ENCODE measurements at regions not wholly inside any gene's neighbourhood (a gene's known extent, or its start where the extent isn't known, plus 50 kb on each side); places are given as distances from the start of the nearest gene placed in this dataset.

DNA sequence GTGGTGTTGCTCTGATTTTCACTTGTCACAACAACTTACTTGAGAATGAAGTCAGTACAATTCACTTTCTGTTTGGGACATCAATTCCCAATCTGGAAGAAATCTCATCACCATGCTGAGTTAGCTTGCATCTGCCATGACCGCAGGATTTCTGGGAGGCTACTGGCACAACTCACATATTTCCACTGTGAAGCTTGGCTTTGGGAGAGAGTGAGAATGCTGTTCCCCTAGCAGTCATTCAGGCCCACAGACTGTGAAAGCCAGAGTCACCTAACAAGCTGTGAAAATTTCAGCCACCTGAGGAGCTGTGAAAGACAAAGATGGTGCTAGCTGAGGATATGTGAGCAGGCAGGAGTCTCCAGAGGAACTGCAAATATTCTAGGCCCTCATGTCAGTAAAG is 365.2 kb upstream of the TUSC1 start:
- Histone ChIP-seq H3K27me3 (ENCODE audit: control insufficient read depth in 1 of 2, insufficient read depth in 2 of 2, low read length in 2 of 2) (no peaks in the 10 kb centered on the region), H3K9ac (ENCODE audit: low read length in 2 of 2) (no peak overlapping the region), H3K4me1 (ENCODE audit: control insufficient read depth, insufficient read depth, low read length) (no peaks in the 10 kb centered on the region), H3K36me3 (ENCODE audit: control insufficient read depth in 2 of 2, insufficient read depth in 2 of 2, low read length in 2 of 2) (no peaks in the 10 kb centered on the region), H3K9me3 (ENCODE audit: control insufficient read depth in 2 of 2, low read length in 2 of 2) (no peaks in the 10 kb centered on the region), H3K27ac (ENCODE audit: low read length) (no peak overlapping the region), H3K4me3 (ENCODE audit: low read length in 2 of 2) (no peak overlapping the region)

DNA sequence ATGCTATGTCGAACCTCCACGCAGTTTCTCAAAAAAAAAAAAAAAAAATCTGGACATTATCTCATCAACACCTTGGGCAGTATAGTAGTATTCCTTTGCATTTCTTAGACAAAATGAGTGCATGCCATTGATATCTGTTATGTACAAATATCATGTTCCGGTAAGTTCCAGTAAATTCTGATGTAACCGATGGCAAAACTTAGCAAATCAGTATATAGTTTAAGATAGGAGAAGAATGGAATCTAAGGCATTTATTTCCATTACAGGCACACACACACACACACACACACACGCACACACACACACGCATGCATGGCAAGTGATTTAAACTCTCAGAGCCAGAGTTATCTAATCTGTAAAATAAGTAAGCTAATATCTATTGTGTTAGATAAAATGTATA is 356.5 kb upstream of the TUSC1 start:
- Histone ChIP-seq H3K36me3 (ENCODE audit: control insufficient read depth in 2 of 2, insufficient read depth in 2 of 2, low read length in 2 of 2) (no peaks in the 10 kb centered on the region), H3K4me1 (ENCODE audit: control insufficient read depth, insufficient read depth, low read length) (no peaks in the 10 kb centered on the region), H3K27ac (ENCODE audit: low read length) (no peak overlapping the region), H3K27me3 (ENCODE audit: control insufficient read depth in 1 of 2, insufficient read depth in 2 of 2, low read length in 2 of 2) (no peaks in the 10 kb centered on the region), H3K9ac (ENCODE audit: low read length in 2 of 2) (no peak overlapping the region), H3K9me3 (ENCODE audit: control insufficient read depth in 2 of 2, low read length in 2 of 2) (no peaks in the 10 kb centered on the region), H3K4me3 (ENCODE audit: low read length in 2 of 2) (no peak overlapping the region)

DNA sequence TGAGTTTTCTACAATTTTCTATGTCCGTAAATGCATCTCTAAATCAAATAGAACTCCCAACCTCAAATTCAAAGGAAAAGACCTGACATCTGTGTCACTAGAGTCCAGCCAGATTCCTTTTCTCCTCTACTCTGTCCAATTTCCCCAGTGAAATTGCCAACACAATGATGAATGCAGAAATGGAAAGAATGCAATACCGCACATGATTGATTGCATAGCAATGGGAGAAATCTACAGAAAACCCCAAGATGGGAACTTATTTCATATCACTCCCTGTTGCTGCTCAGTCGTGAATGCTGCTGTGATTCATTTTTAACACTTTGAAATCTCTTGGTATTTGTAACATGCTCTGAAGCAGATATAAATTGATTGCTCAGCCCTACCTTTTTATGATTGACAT is 355.1 kb upstream of the TUSC1 start:
- no peaks in the 10 kb centered on the region for H3K9me3 ChIP-seq (ENCODE audit: control insufficient read depth in 2 of 2, low read length in 2 of 2)
- H3K27ac ChIP-seq (ENCODE audit: low read length), result no peak overlapping the region
- no peaks in the 10 kb centered on the region for H3K4me1 ChIP-seq (ENCODE audit: control insufficient read depth, insufficient read depth, low read length)
- no peak overlapping the region for H3K4me3 ChIP-seq (ENCODE audit: low read length in 2 of 2)
- no peaks in the 10 kb centered on the region for H3K27me3 ChIP-seq (ENCODE audit: control insufficient read depth in 1 of 2, insufficient read depth in 2 of 2, low read length in 2 of 2)
- no peaks in the 10 kb centered on the region for H3K36me3 ChIP-seq (ENCODE audit: control insufficient read depth in 2 of 2, insufficient read depth in 2 of 2, low read length in 2 of 2)
- no peak overlapping the region for H3K9ac ChIP-seq (ENCODE audit: low read length in 2 of 2)

DNA sequence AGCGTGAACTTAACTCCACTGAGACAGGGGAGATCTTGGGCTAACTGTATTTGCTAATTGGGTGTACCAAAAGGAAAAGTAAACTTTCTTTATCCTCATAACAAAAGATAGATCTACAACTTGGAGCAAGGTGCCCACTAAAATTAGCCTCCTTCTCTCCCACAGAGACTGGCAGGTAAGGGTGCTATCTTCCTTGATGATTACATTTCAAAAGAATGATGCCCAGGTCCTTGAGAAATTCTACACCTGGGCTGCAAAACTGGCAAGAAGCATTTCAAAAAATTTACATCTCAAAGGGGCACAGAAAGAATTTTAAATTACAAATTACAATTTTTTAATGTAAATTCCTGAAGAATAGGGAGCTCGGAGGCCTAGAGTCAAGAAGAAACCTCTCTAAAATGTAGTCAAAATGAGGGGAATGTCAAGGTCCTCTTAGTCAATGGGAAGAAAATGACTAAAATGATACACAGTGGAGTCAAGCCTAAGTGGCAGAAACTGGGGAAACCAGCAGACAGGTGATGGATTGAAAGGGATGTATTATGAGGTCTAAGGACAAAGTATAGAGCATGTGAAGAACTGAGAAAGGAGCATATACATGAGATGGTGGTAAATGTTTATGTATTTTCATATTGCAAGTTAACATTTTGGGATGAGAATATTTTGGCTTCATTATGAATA is 348.3 kb upstream of the TUSC1 start:
- Histone ChIP-seq H3K27me3 (ENCODE audit: control insufficient read depth in 1 of 2, insufficient read depth in 2 of 2, low read length in 2 of 2) (no peaks in the 10 kb centered on the region), H3K4me3 (ENCODE audit: low read length in 2 of 2) (no peak overlapping the region), H3K9ac (ENCODE audit: low read length in 2 of 2) (no peak overlapping the region), H3K36me3 (ENCODE audit: control insufficient read depth in 2 of 2, insufficient read depth in 2 of 2, low read length in 2 of 2) (no peaks in the 10 kb centered on the region), H3K4me1 (ENCODE audit: control insufficient read depth, insufficient read depth, low read length) (no peaks in the 10 kb centered on the region), H3K9me3 (ENCODE audit: control insufficient read depth in 2 of 2, low read length in 2 of 2) (no peaks in the 10 kb centered on the region), H3K27ac (ENCODE audit: low read length) (no peak overlapping the region)

DNA sequence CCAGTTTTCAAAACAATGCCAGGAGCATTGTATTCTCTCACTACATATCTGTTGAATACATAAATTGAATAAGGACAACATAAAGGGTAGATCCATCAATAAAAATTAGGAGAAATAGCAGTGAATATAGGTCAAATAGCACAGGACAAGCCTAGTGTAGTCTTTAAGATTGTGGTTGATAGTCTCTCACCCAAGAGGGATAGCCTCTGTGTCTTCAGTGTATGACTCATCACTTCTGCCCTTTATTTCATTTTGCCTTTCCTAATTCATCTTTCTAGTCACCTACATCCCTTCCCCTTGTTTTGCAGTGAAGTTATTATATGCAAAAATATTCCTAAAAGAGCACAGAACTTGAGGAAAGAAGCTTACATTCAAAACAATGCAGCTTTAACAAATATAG is 335.0 kb upstream of the TUSC1 start:
- H3K4me3 ChIP-seq (ENCODE audit: low read length in 2 of 2), result no peak overlapping the region
- no peak overlapping the region for H3K27ac ChIP-seq (ENCODE audit: low read length)
- H3K9ac ChIP-seq (ENCODE audit: low read length in 2 of 2), result no peak overlapping the region
- H3K9me3 ChIP-seq (ENCODE audit: control insufficient read depth in 2 of 2, low read length in 2 of 2), result peaks cover 0 to 5% of the 10 kb centered on the region in 2 donors
- no peaks in the 10 kb centered on the region for H3K4me1 ChIP-seq (ENCODE audit: control insufficient read depth, insufficient read depth, low read length)
- H3K36me3 ChIP-seq (ENCODE audit: control insufficient read depth in 2 of 2, insufficient read depth in 2 of 2, low read length in 2 of 2), result no peaks in the 10 kb centered on the region
- no peaks in the 10 kb centered on the region for H3K27me3 ChIP-seq (ENCODE audit: control insufficient read depth in 1 of 2, insufficient read depth in 2 of 2, low read length in 2 of 2)

DNA sequence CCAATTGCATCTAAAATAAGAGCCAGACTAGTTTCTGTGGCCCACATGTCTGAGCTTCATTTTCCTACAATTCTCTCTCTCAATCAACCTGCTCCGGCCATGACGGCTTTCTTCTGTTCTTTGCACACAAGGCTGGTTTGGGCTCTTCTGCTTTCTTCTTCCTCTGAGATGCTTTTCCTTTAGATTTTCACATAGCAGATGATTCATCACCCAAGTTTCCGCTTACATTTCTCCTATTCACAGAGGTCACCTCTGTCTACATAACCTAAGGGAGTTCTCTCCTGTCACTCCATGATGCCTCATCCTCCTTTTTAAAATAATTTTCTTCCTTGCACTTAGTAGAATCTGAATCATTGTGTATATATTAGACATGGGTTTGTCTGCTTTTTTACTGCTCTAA is 334.6 kb upstream of the TUSC1 start:
- no peaks in the 10 kb centered on the region for H3K27me3 ChIP-seq (ENCODE audit: control insufficient read depth in 1 of 2, insufficient read depth in 2 of 2, low read length in 2 of 2)
- no peaks in the 10 kb centered on the region for H3K4me1 ChIP-seq (ENCODE audit: control insufficient read depth, insufficient read depth, low read length)
- no peak overlapping the region for H3K27ac ChIP-seq (ENCODE audit: low read length)
- no peaks in the 10 kb centered on the region for H3K36me3 ChIP-seq (ENCODE audit: control insufficient read depth in 2 of 2, insufficient read depth in 2 of 2, low read length in 2 of 2)
- no peak overlapping the region for H3K9ac ChIP-seq (ENCODE audit: low read length in 2 of 2)
- H3K9me3 ChIP-seq (ENCODE audit: control insufficient read depth in 2 of 2, low read length in 2 of 2), result peaks cover 0 to 5% of the 10 kb centered on the region in 2 donors
- no peak overlapping the region for H3K4me3 ChIP-seq (ENCODE audit: low read length in 2 of 2)

DNA sequence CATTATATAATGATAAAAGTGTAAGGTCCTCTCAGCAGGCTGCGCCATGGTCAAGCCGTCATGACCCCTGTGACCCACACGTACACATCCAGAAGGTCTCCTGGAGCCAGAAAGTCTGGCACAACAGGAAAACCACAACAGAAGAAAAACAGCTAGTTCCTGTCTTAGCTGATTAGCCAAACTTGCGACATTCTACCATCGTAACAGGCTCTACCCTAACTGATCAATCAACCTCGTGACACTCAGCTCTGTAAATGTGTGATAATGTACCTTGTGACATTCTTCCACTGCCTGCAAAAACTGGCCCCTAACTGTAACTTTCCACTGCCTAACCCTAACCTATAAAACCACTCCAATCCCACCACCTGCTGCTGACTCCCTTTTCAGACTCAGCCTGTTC is 316.4 kb upstream of the TUSC1 start:
- Histone ChIP-seq H3K4me1 (ENCODE audit: control insufficient read depth, insufficient read depth, low read length) (no peaks in the 10 kb centered on the region), H3K36me3 (ENCODE audit: control insufficient read depth in 2 of 2, insufficient read depth in 2 of 2, low read length in 2 of 2) (no peaks in the 10 kb centered on the region), H3K27me3 (ENCODE audit: control insufficient read depth in 1 of 2, insufficient read depth in 2 of 2, low read length in 2 of 2) (no peaks in the 10 kb centered on the region), H3K9ac (ENCODE audit: low read length in 2 of 2) (no peak overlapping the region), H3K4me3 (ENCODE audit: low read length in 2 of 2) (no peak overlapping the region), H3K9me3 (ENCODE audit: control insufficient read depth in 2 of 2, low read length in 2 of 2) (peaks cover 8 to 12% of the 10 kb centered on the region in 2 donors), H3K27ac (ENCODE audit: low read length) (no peak overlapping the region)

DNA sequence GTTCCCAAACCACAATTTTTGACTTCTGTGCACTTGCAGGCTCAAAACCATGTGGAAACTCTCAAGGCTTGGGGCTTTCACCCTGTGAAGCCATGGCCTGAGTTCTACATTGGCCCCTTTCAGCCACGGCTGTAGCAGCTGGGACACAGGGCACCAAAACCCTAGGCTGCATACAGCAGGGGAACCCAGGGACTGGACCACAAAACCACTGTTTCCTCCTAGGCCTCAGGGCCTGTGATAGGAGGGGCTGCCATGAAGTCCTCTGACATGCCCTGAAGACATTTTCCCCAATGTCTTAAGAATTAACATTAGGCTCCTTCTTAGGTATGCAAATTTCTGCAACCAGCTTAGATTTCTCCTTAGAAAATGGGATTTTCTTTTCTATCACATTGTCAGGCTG is 312.1 kb upstream of the TUSC1 start:
- no peak overlapping the region for H3K9ac ChIP-seq (ENCODE audit: low read length in 2 of 2)
- no peaks in the 10 kb centered on the region for H3K27me3 ChIP-seq (ENCODE audit: control insufficient read depth in 1 of 2, insufficient read depth in 2 of 2, low read length in 2 of 2)
- no peak overlapping the region for H3K4me3 ChIP-seq (ENCODE audit: low read length in 2 of 2)
- peaks cover 6 to 7% of the 10 kb centered on the region in 2 donors for H3K9me3 ChIP-seq (ENCODE audit: control insufficient read depth in 2 of 2, low read length in 2 of 2)
- no peak overlapping the region for H3K27ac ChIP-seq (ENCODE audit: low read length)
- H3K4me1 ChIP-seq (ENCODE audit: control insufficient read depth, insufficient read depth, low read length), result no peaks in the 10 kb centered on the region
- H3K36me3 ChIP-seq (ENCODE audit: control insufficient read depth in 2 of 2, insufficient read depth in 2 of 2, low read length in 2 of 2), result no peaks in the 10 kb centered on the region

DNA sequence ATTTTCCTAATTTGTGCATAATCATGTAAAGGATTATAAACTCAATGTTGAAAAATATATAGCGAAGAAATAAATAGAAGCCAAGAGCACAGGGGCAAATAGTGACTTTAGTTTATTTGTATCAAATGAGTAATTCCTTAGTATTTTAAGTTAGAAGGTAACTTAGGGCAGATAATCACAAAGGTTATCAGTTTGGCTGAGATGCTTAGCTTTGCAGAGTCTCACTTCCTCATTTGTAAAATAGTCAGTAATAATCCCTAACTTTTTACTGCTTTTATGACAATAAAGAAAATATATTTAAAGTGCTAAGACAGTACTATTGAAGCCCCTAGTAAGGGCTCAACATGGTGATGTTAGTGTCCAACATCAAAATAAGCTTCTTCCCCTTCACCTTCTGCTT is 297.4 kb upstream of the TUSC1 start:
- Histone ChIP-seq H3K27ac (ENCODE audit: low read length) (no peak overlapping the region), H3K36me3 (ENCODE audit: control insufficient read depth in 2 of 2, insufficient read depth in 2 of 2, low read length in 2 of 2) (no peaks in the 10 kb centered on the region), H3K9me3 (ENCODE audit: control insufficient read depth in 2 of 2, low read length in 2 of 2) (peaks cover 4 to 8% of the 10 kb centered on the region in 2 donors), H3K27me3 (ENCODE audit: control insufficient read depth in 1 of 2, insufficient read depth in 2 of 2, low read length in 2 of 2) (no peaks in the 10 kb centered on the region), H3K9ac (ENCODE audit: low read length in 2 of 2) (no peak overlapping the region), H3K4me1 (ENCODE audit: control insufficient read depth, insufficient read depth, low read length) (no peaks in the 10 kb centered on the region), H3K4me3 (ENCODE audit: low read length in 2 of 2) (no peak overlapping the region)

DNA sequence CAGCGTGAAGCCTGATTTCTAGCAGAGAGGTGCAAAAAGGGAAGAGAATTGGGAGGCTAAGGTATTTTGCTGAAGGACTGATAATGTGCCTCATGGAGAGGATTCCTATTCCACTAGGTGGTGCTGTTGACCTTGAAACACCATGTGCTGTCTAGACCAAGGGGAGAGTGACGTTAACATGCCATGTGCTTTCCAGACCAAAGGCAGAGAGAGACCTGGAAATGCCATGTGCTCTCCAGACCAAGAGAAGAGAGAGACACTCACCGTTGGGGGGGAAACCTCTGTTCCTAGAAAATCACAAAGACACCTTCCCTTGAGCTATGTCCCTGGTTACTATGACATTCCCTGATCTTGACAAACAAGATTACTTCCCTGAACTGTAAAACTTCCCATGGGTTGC is 286.0 kb upstream of the TUSC1 start:
- H3K4me3 ChIP-seq (ENCODE audit: low read length in 2 of 2), result no peak overlapping the region
- no peaks in the 10 kb centered on the region for H3K4me1 ChIP-seq (ENCODE audit: control insufficient read depth, insufficient read depth, low read length)
- no peaks in the 10 kb centered on the region for H3K27me3 ChIP-seq (ENCODE audit: control insufficient read depth in 1 of 2, insufficient read depth in 2 of 2, low read length in 2 of 2)
- no peaks in the 10 kb centered on the region for H3K36me3 ChIP-seq (ENCODE audit: control insufficient read depth in 2 of 2, insufficient read depth in 2 of 2, low read length in 2 of 2)
- peaks cover 0 to 5% of the 10 kb centered on the region in 2 donors for H3K9me3 ChIP-seq (ENCODE audit: control insufficient read depth in 2 of 2, low read length in 2 of 2)
- no peak overlapping the region for H3K9ac ChIP-seq (ENCODE audit: low read length in 2 of 2)
- no peak overlapping the region for H3K27ac ChIP-seq (ENCODE audit: low read length)

DNA sequence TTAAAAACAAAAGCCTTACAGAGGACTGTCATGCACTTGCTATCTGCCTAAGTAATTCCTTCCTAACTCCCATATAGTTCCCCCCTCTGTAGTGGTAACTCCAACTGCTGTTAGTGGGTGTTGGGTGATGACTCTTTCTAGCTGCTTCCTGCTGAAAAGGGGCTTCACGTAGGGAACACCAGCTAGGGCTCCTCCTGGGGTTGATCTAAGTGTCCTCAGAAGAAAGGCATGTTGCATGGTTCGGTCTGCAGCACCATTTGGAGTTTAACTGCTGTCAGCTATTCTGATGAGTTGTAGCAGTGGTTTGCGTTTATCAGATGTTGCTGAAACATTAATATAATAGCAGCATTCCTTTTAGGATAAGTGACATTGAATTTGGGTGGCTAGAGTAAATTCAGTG is 281.9 kb upstream of the TUSC1 start:
- peaks cover 0 to 3% of the 10 kb centered on the region in 2 donors for H3K9me3 ChIP-seq (ENCODE audit: control insufficient read depth in 2 of 2, low read length in 2 of 2)
- H3K4me3 ChIP-seq (ENCODE audit: low read length in 2 of 2), result no peak overlapping the region
- H3K4me1 ChIP-seq (ENCODE audit: control insufficient read depth, insufficient read depth, low read length), result no peaks in the 10 kb centered on the region
- H3K9ac ChIP-seq (ENCODE audit: low read length in 2 of 2), result no peak overlapping the region
- no peak overlapping the region for H3K27ac ChIP-seq (ENCODE audit: low read length)
- no peaks in the 10 kb centered on the region for H3K27me3 ChIP-seq (ENCODE audit: control insufficient read depth in 1 of 2, insufficient read depth in 2 of 2, low read length in 2 of 2)
- no peaks in the 10 kb centered on the region for H3K36me3 ChIP-seq (ENCODE audit: control insufficient read depth in 2 of 2, insufficient read depth in 2 of 2, low read length in 2 of 2)
